NOMO-1 (cell line): ENCODE measurements at regions not wholly inside any gene's neighbourhood (a gene's known extent, or its start where the extent isn't known, plus 50 kb on each side); places are given as distances from the start of the nearest gene placed in this dataset.
"Not testable (repeated sequence)": the region's sequence is repeated elsewhere in the genome, so short reads cannot be mapped to it uniquely, and the experiment has no call there.

Experiments
- DNase-seq, 2 experiments: peaks; one replicate each; lab custom pipeline; 2025; ENCODE audit not compliant: unreplicated experiment in 2 of 2; lab: John Stamatoyannopoulos, UW

DNA sequence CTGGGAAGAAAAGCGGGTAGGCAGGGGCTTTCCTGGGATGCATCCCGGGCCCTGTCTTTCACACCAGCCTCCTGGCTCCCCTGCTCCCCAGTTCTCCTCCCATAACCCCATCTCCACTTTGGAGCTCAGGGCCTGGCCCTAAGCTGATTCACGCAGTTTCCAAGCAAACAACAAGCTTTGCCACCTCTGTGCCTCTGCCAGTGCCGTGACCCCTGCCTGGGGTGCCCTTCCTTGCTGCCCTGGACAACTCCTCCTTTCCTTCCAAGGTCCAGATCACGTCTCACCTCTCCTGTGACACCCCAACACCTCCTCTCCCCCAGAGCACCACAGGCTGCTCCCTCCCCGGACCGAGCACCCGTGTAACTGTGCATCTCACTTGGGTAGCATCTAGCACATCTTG is 184.5 kb downstream of the NPIPB11 start:
- DNase-seq = not testable (repeated sequence)

DNA sequence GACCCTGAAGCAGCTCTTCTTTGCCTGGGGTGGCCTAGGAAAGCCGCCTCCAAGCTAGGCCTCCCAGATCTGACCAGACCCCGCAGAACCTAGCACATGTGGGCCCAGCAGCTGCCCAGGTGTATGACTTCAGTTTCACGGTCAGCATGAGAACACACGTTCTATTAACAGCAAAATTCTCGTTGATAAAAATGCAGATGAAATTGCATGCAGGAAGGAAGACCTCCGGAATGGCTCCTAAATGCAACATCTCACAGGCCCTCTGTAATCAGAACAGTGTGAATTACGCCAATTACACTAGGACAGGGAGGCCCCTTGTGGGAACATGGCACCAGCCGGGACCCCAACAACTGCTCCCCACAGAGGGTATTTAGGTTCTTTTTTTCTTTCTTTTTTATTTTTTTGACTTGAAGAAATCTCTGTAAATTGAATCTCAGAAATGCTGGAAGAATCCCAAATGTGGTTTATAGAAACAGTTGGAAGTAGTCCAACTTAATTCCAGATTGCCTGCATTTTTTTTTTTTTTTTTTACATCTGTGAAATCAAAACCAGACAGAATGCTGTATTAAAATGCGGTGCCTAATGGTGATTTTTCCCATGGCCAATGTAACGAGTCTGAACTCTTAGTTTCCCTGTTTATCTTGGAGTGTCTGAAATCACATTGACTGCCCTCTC is 185.1 kb downstream of the NPIPB11 start:
- DNase-seq = not testable (repeated sequence)

DNA sequence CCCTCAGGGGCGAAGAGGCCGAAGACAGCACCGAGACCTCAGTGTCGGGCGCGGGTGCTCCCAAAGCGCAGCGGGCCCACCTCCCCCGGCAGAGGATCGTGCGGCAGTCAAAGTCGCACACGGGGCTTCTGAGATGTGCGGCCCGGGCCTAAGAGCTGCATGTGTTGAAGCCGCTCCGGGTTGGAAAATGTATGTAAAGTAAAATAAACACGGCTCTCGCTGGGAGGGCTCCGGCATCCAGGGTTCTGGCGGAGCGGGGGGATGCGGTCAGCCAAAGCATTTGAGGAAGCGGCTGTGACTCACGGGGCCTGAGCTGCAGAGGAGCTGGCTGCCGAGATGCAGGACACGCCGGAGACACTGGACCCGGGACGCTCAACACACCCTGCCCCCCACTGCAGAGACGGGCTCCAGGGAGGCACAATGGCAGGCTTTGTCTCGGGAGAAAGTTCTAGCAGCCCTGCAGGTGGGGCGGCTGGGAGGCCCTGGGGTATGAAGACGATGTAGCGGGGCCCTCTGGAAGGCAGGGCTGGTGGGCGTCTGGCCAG is 185.8 kb downstream of the NPIPB11 start:
- not testable (repeated sequence) for DNase-seq

DNA sequence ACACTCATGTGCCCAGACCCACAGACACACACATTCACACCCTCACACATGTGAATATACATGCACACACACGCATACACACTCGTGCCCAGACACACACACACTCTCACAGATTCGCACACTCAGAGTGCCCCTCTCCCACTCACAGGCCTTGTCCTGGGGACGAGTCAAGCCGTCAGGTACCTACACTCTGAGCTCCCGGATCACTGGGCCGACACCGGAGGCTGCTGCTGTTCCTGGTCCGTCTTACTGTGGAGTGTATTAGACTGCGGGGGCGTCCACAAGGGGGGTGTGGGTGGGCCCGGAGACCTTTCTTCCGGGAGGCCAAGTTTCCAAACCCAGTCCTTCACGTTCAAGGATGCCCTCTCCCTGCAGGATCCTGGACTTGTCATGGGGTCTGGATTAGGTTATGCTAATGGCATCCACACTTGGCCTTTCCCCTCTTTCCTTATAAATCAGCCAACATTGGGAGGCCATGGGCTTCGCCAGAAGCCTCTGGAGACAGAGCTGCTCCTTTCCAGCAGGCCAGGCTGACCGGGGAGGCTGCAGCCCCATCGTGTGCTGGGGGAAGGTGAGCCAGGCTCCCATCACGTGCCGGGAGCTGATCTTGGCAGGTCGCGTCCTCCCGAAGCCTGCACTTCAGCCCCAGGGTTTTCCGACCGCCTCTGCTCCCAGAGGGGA is 186.4 kb downstream of the NPIPB11 start:
- not testable (repeated sequence) for DNase-seq

DNA sequence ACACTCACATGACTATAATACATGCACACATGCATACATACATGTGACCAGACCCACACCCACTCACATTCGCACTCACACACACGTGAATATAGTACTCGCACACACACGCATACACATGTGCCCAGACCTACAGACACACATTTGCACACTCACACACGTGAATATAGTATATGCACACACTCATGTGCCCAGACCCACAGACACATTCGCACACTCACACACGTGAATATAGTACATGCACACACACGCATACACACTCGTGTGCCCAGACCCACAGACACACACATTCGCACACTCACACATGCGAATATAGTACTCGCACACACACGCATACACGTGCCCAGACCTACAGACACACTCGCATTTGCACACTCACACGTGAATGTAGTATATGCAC is 186.9 kb downstream of the NPIPB11 start:
- DNase-seq = not testable (repeated sequence)

DNA sequence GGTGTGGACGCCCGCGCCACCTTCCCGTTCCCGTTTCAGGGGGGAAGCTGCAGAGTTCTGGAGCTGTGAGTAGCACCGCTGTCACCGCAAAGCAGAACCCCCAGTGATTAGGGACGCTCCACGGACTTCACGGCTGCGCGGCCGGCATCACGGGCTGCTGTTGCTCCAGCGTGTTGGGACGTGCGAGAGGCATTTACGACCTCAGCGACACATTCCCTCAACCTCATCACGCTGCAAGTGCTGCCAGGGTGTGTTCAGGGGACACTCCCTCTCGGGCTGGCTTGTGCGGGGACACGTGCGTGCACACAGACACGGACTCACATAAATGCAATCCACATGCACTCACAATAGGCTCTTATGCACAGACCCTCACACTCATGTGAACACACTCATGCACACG is 187.9 kb downstream of the NPIPB11 start:
- not testable (repeated sequence) for DNase-seq

DNA sequence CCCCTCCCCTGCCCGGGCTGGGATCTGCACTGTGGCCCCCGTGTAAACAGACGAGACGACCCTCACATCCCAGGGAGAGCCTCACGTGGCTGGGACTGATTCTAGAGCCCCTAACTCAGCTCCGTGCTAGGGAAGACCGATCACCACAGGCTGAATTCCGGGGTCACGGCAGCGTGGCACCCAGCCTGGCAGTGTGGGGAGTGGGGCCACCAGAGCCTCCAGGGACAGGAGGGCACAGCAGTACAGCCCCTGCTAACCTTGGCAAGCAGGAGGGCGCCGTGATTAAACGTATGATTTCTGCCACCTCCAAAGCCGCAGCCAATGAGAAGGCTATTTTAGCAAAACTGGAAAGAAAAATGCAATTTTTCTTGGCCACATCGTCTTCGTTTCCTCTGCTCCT is 188.3 kb downstream of the NPIPB11 start:
- not testable (repeated sequence) for DNase-seq

DNA sequence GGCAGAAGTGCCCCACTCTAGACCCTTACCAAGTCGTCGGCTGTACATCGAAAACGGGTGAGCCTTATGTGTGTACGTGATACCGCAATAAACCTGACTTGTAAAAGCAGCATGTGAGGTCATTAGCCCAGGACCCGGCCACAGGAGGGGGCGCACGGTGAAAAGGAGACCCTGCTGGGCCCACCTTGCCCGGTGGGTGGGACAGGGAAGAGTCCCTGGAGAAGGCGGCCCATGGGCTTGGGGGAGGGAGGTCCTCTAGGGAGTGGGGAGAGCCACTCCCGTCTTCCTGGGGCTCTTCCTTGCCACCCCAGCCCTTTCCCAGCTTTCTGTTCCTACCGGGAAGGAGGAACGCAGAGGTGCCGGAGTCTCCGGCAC is 188.8 kb downstream of the NPIPB11 start:
- DNase-seq = not testable (repeated sequence)

DNA sequence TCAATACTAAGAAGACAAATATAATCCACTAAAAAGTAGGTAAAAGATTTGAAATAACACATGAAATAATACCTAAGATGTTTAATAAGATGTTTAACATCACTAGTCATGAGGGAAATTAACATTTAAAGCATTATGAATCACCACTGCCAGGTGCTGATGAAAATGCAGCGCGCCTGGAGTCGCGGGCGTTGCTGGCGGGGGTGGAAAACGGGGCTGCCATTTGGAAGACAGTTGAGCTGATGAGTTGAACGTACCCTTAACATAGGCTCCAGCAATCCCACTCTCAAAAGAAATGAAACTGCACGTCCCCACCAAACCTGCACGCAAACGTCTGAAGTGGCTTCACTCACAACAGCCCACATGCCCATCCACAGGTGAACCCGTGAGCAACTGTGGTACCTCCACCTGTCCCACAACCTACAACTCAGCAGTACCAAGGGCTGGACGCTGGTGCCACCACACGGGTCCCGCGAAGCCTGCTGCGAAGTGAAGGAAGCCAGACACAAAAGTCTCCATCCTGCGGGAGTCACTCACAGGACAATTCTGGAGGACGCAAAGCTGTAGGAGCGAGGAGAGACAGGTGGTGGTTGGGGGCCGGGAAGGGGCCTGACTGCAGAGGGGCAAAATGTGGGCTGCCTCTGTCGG is 189.3 kb downstream of the NPIPB11 start:
- DNase-seq = not testable (repeated sequence)

DNA sequence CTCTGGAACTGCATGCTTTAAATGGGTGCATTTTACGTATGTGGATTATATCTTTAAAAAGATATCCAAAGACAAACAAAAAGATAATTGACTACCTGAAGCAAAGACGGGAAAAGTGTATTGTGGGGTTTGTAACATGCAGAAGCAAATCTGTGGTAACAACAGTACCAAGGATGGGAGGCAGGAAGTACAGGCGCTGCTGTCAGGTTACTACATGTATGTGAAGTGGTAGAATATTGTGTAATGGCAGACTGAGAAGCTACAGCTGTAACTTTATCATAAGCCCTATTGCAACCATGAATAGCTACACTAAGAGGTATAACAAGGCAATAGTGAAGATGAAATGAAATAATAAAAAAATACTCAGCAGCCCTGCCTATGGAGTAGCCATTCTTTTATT is 192.7 kb downstream of the NPIPB11 start:
- not testable (repeated sequence) for DNase-seq

DNA sequence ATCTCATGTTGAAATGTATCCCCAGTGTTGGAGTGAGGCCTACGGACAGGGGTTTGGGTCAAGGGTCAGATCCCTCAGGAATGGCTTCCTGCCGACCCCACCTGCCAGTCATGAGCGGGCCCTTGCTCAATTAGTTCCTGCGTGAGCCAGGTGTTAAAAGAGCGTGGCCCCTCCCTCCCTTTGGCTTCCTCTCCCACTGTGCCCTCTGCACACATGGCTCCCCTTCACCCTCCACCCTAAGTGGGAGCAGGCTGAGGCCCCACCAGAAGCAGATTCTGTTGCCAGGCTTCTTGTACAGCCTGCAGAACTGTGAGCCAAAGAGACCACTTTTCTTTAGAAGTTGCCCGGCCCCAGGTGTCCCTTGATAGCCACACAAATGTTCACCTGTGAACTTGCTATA is 193.3 kb downstream of the NPIPB11 start:
- not testable (repeated sequence) for DNase-seq

DNA sequence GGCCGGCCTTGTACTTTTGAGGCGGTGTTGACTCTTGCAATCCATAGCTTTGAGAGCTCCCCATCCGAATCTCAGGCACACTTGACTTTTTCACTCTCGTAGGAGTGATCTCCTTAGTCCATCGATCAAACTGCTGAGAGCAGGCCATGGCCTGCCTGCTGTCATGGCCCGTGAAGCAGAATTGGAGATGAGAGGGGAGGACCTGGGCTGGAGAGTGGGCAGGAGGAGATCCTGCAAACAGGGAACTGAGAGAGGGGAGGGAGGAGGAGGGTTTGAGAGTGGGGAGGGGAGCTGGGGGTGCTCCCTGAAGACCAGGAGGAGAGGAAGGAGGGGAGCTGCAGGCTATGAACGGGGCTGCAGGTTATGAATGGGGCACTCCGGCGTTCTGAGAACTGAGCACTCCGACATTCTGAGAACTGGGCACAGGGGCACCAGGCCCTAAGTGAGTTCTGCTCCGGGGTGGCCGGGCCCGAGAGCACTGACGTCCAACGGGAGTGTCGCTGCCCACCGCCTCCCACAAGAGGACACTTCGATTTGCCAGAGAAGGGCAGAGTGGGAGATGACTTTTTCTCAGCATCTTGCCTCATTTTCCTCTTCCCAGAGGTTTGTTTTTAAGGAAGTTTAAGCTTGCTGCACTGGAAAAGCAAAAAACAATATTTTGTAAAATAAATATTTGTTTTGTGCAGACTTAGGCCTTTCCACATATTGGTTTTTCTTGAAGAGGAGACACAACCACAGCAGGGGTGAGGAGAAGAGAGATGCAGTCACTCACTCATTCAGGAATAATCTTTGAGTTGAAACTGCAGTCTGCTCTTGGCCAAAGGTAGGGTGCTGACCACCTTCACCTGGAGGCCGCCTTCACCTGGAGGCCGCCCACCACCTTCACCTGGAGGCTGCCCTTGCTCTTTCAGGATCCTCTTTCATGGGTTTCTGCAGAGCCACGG is 194.2 kb downstream of the NPIPB11 start:
- not testable (repeated sequence) for DNase-seq

DNA sequence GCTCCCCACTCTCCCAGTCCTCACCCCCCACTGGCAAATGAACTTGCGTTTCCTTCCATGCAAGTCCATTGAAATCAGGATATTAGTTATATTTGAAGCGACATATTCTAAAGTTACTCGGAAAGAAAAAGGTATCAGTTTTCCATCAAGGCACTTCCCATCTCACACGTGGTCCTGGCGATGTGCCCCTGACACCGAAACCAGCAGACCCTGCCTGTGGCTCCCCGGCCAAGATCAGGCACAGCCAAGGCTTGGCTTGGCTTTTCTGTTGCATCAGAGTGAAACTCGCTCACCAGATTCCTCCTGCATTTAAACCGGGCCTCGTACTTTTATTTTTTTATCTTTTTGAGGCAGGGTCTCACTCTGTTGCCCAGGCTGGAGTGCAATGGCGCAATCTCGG is 195.1 kb downstream of the NPIPB11 start:
- DNase-seq = not testable (repeated sequence)

DNA sequence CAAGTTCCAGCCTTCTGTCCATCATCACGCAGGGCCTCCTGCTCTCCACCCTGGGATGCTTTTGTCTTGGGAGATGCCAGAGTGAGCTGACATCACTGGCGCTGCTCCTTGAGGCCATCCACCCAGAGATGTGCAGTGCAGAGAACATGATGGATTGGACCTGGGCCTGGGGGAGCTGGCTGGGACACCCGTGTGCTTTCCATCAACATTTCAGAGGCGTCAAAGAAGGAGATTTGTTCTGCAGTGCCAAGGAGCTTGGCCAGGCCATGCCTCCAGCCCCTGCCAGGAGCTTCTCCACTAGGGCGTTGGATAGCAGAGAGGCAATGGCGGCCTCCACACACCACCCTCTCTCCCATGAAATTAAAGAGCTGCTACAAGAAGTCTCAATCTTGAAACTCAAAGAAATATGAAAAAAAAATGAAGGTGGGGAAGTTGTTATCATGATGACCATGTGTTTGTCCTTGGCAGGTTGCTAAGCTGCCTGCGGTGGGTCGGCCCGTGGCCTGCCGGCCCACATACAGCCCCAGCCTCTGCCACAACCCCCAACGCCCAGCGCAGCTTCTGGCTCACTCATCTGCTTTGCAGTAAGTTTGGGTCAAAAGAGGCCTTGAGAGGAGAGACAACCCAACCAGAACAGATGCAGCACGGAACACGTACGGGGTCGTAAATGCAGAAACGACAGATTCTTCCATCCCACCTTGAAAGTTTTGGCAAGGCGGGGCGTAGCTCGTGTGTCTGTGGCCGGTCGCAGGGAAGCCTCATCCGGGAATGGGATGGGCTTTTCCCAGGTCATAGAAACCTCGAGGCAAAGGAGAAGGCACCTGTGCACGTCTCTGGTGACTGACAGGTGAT is 196.0 kb downstream of the NPIPB11 start:
- DNase-seq = not testable (repeated sequence)

DNA sequence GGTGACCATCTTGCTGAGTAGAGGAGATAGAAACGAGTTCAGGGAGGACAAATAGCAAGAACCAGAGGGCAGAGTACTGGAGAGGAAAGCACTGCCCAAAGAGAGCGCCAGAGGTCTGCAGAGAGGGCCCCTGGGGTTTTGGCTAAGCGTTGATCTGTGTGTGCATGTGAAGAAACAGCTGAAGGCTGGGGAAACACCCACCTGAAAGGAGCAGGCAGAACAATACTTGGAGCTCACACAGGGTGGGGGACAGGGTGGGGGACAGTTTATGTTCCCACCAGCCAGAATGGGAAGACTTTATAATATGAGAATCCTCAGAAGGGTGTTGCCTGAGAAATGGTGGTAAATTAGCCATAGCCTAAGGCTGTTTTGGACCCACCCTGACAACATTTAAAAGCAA is 200.4 kb downstream of the NPIPB11 start:
- DNase-seq = not testable (repeated sequence)

DNA sequence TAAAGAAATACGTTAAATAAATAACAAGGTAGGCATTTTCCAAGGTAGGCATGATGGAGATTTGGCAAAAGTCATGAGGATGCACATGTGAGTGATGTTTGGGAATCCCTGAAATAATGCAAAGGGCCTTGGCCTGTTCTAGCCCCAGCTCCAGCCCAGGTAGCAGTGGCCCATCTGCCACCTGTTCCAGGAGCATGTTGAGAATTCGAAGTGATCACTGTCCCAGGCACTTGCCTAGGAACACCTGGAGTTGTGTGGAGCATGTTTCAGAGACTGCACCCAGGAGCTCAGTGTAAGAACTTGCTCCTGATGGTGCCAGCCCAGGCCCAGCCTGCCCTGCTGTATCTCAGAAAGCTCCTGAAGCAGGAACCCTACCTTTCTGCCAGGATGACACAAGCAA is 201.4 kb downstream of the NPIPB11 start:
- DNase-seq = not testable (repeated sequence)

DNA sequence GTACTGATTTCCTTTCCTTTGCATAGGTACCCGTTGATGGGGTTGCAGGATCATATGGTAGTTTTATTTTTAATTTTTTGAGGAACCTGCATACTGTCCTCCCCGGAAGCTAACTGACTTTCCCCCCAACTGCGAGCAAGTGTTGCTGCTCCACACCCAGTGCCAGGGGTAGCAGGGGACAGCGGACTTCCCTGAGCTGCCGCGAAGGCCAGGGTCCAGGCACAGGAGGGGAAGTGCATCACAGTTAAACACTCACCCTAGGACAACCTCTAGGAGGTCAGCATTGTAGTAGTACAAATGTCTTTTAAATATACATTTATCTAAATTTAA is 201.7 kb downstream of the NPIPB11 start:
- no peak for DNase-seq

DNA sequence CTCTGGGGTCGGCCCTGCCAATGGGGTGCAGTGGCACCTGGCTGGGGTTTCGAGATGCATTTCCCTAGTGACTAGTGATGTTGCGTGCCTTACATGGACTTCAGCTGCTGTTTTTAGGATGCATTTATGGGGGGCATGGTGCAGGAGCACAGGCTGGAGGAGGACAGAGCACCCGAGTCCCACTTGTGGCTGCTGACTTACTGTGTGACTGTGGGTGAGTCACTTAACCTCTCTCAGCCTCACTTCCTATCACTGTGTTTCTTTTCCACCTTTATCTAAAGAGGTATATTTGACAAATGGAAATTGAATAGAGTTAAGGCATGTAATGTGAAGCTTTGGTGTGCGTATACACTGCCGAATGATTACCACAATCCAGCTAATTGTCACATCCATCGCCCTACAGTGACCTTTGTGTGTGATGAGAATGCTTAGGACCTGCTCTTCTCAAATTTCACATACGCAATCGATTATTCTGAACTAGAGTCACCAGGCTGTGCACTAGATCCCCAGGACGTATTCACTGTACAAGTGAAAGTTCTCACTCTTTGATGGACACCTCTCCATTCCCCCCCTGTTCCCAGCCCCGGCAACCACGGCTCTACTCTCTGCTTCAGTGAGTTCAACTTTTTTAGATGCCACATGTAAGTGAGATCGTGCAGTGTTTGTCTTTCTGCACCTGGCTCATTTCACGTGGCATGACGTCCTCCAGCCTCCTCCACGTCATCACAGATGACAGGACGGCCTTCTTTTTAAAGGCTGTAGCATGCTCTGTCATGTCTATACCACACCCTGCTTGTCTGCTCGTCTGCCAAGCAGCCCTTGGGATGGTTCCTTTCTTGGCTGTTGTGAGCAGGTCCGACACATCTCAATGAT is 202.3 kb downstream of the NPIPB11 start:
- DNase-seq = not testable (repeated sequence)
